ENCODE measurements at regions not wholly inside any gene's neighbourhood (a gene's known extent, or its start where the extent isn't known, plus 50 kb on each side); places are given as distances from the start of the nearest gene placed in this dataset.
"Not testable (repeated sequence)": the region's sequence is repeated elsewhere in the genome, so short reads cannot be mapped to it uniquely, and the experiment has no call there.

- not testable (repeated sequence) for DNase-seq
Measured at GRCh38 chr2:87593784-87594610, 153.9 kb upstream of the PLGLB2 start.

- not testable (repeated sequence) for DNase-seq
Measured at GRCh38 chr2:87594611-87594992, 153.3 kb upstream of the PLGLB2 start.

- DNase-seq, result not testable (repeated sequence)
Measured at GRCh38 chr2:87595017-87595416, 152.9 kb upstream of the PLGLB2 start.

GRCh38 chr2:87600961-87601360, 146.9 kb upstream of the PLGLB2 start:
- not testable (repeated sequence) for DNase-seq

DNA sequence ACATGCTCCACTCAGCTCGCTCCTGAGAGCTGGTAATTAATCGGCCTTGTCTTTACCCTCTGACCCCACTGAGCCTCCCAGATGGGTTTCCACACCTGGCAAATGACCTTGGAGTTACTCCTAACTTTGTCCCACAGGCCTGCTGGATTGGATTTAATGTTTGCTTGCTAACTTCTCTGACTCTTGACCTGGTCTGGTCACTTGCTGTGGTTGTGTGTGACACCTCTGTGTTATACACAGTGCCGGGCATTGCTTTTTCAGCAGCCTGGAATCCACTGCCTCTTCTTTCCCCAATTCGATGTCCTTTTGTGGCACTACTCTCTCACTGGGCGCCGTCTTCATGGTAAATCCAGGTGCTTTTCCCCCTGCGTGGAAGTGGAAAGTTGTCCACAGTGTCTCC, 145.8 kb upstream of the PLGLB2 start:
- DNase-seq, result not testable (repeated sequence)

- DNase-seq, result not testable (repeated sequence)
Measured at GRCh38 chr2:87602728-87603127, 145.2 kb upstream of the PLGLB2 start.

- not testable (repeated sequence) for DNase-seq
Measured at GRCh38 chr2:87603418-87604278, 144.2 kb upstream of the PLGLB2 start.

DNA sequence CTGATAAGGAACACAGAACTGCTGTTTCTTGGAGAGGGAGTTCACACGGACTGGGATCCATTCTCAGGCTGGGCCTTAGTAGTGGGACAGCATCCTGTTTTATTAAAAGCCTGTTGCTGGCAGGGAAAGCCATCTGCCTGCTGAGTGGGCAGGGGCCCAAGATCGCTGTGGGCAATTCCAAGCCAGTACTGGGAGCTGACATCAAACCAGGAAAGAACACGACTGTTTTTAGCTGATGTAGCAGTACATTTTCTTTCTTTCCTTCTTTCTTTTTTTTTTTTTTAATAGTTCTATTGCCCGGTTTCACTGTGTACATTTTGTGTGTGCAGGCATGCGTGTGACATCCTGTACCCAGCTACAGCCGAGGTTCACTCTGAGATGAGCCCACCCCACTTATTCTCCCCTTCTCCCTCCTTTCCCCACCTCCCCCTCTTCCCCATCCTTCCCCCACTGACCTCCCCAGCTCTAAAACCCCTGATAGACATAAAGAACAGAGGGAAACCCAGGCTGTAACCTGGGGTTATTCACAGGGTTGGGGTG, 143.5 kb upstream of the PLGLB2 start:
- DNase-seq, result not testable (repeated sequence)

DNA sequence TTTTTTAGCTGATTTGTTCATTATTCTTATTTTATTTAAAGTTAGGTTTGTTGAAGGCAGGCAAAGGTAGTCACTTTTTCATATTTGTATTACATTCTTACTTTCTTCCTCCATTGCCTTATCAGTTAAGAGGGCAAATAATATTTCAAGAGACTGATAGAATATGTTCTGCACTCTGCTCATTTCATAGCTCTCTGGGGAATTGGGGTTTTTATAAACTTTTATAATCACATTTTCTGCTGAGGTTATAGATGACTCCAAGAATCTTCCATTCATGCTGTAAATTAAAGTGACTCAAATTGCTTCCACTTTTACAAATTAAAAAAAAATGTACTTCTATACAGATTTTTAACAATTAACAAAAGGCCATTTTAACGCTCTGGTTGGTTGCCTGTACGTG, 142.9 kb upstream of the PLGLB2 start:
- not testable (repeated sequence) for DNase-seq

- DNase-seq, result not testable (repeated sequence)
Measured at GRCh38 chr2:87608377-87609166, 139.3 kb upstream of the PLGLB2 start.

DNA sequence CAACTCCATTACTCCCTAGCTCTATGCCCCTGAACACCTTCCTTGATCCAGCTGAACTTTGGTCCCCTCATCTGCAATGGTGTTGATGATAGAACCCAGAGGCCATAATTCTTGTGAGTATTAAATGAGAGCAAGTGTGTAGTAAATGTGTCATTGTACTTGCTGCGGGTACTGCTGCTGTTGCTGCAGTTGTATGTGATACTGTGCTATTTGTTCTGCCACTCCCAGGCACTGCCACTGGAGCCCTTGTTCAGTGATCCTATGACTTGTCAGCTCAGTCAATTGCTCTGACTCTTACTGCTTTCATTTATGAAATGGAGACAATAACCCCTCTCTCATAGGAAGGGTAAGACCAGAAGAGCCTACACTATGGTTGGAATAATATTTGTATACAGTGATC, 136.9 kb upstream of the PLGLB2 start:
- DNase-seq, result not testable (repeated sequence)

DNA sequence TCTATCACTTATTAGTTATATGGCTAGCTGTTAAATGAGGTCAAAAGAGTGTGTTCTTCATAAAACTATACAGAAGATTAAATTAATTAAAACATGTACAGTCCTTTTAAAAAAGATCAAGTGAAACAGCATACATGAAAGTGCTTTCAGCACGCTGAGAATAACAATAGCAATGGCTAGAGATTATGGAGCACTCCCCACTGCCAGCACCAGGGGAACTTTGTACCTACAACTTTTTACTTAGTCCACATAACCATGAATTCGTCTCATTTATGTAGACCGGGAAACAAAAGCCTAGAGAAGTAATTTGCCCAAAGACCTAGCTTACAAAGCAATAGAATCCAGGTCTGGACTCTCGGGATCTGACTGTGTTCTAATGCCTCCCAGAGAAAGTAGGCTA, 136.5 kb upstream of the PLGLB2 start:
- not testable (repeated sequence) for DNase-seq

DNA sequence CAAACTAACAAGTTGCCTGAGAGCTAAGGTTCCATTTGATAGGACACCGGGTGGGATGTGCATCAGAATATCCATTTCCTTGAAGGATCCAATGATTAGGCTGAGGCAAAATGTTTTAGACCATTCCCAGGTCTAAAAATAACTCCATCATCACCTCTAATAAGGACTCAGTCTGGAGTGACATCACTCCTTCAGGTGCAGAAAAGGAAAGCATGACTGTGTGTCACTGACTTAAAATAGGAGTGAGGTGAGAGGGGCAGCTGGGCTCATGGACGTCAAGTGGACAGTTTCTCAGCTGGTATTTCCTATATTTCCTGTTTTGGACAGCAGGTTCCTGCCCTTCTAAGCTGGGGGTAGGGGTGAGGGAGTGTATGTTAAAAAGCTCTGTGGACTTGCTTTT, 135.9 kb upstream of the PLGLB2 start:
- not testable (repeated sequence) for DNase-seq

GRCh38 chr2:87614829-87615434, 133.0 kb upstream of the PLGLB2 start:
- not testable (repeated sequence) for DNase-seq

GRCh38 chr2:87619121-87619520, 128.8 kb upstream of the PLGLB2 start:
- not testable (repeated sequence) for DNase-seq

DNA sequence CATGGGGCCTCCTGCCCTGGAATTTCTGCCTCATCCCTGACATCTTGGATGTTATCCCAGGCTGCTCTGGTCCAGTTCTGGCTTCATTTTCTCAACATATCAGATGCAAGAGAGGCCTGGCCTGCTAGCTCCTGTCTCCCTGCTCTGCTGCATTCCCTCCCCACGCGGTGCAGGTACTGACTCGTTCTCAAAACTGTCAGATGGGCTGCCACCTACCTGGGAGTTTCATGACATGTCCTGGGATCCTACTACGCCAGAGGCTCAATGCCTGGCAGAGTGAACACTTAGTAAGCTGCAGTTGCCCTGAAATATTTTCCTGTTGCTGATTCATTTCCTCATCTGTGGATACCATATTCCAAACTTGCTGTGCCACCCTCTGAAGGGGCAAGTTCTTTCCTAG, 126.7 kb upstream of the PLGLB2 start:
- DNase-seq, result not testable (repeated sequence)

DNA sequence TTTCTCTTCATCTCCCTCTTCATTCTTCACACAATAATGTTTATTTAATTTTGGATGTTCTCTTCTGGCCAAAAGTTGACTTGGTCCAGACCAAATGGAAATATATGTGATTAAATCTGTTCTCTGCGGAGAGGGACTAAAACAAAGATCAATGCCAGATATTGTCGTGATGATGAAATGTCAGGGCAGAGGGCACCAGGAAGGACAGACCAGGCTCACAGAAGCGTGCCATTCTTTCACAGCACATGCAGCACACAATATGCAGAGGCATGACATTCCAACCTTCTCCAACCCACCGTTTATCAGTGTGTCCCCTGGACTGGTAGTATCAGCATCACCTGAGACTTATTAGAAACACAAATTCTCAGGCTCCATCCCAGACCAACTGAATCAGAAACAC, 125.2 kb upstream of the PLGLB2 start:
- not testable (repeated sequence) for DNase-seq

- not testable (repeated sequence) for DNase-seq
Measured at GRCh38 chr2:87629491-87630458, 118.1 kb upstream of the PLGLB2 start.

DNA sequence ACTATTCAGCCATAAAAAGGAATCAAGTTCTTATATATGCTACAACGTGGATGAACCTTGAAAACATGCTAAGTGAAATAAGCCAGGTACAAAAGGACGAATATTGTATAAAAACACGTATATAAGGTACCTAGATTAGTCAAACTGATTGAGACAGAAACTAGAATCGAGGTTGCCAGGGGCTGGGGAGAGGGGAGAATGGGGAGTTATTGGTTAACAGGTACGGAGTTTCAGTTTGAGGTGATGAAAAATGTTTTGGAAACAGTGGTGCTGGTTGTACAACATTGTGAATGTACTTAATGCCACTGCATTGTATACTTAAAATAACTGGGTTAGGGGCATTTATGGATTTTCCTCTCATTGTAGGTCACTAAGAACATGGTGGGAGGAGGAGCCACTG, 117.0 kb upstream of the PLGLB2 start:
- not testable (repeated sequence) for DNase-seq

- DNase-seq, result not testable (repeated sequence)
Measured at GRCh38 chr2:87631402-87631801, 116.5 kb upstream of the PLGLB2 start.
